H1 (cell line): ENCODE measurements at regions not wholly inside any gene's neighbourhood (a gene's known extent, or its start where the extent isn't known, plus 50 kb on each side); places are given as distances from the start of the nearest gene placed in this dataset.

ENCODE experiments used
- CTCF ChIA-PET: fragments of 300-600 bp; sonication (Branson Sonifier 250); formaldehyde crosslinking; loops from one replicate; lab custom pipeline; 2021; ENCODE audit not compliant: partially characterized antibody; lab: Charles Lee
- POLR2A ChIA-PET: fragments of 300-600 bp; sonication (Branson Sonifier 250); formaldehyde crosslinking; loops from one replicate; lab custom pipeline; 2021; ENCODE audit warnings: inconsistent platforms; ENCODE audit not compliant: partially characterized antibody; lab: Charles Lee
- DNase-seq, 2 experiments: peaks; one replicate each; pipeline versions ENCODE4 v3.0.0 to v3.0.0-alpha.2; 2010 to 2022; ENCODE audit warnings: low spot score in 2 of 2, low read depth in 1 of 2, mixed read lengths in 1 of 2
- FAIRE-seq: peaks from 2 replicates; lab custom pipeline; 2011; peaks lifted over from hg19 to GRCh38; lab: Jason Lieb, UNC
- H2AFZ ChIP-seq: 2 replicates; pipeline ENCODE4 v1.8.1; 2012; ENCODE audit warnings: low read length, inconsistent platforms
- H2AK5ac ChIP-seq: 2 replicates; pipeline ENCODE4 v1.6.1; 2013; ENCODE audit warnings: low read depth, low read length
- H2BK120ac ChIP-seq: replicated peaks from 2 replicates; pipeline ENCODE3; 2013; ENCODE audit warnings: low read depth, low read length, inconsistent platforms
- H2BK12ac ChIP-seq: 2 replicates; pipeline ENCODE4 v1.6.1; 2013; ENCODE audit warnings: low read depth, low read length
- H2BK15ac ChIP-seq: 2 replicates; pipeline ENCODE4 v1.6.1; 2013; ENCODE audit warnings: low read length
- H2BK20ac ChIP-seq: 2 replicates; pipeline ENCODE4 v1.6.1; 2013; ENCODE audit warnings: low read length
- H2BK5ac ChIP-seq: 2 replicates; pipeline ENCODE4 v1.6.1; 2013; ENCODE audit warnings: low read depth, low read length
- H3K14ac ChIP-seq: 2 replicates; pipeline ENCODE4 v1.6.1; 2013; ENCODE audit warnings: inconsistent platforms; ENCODE audit not compliant: insufficient read length
- H3K18ac ChIP-seq: 2 replicates; pipeline ENCODE4 v1.6.1; 2013; ENCODE audit warnings: low read length; ENCODE audit errors: extremely low read depth
- H3K23ac ChIP-seq: 2 replicates; pipeline ENCODE4 v1.6.1; 2013; ENCODE audit warnings: inconsistent platforms; ENCODE audit not compliant: insufficient read length
- H3K23me2 ChIP-seq: 2 replicates; pipeline ENCODE4 v1.6.1; 2013; ENCODE audit warnings: low read depth, low read length
- H3K27ac ChIP-seq: 2 replicates; pipeline ENCODE4 v1.6.1; 2011; ENCODE audit warnings: low read depth, low read length, inconsistent platforms
- H3K27me3 ChIP-seq, 4 experiments: replicated peaks in 1 of 4; 1 replicate in 1 of 4; 2 replicates in 3 of 4; pipeline versions ENCODE4 v1.6.1 to v1.8.1; 2011 to 2013; ENCODE audit warnings: low read length in 3 of 4, mild to moderate bottlenecking in 3 of 4, inconsistent platforms in 2 of 4, mixed read lengths in 2 of 4, moderate library complexity in 1 of 4; ENCODE audit not compliant: control insufficient read depth in 3 of 4, insufficient read depth in 3 of 4; ENCODE audit errors: extremely low read depth in 1 of 4
- H3K36me3 ChIP-seq, 4 experiments: 2 replicates each; pipeline versions ENCODE4 v1.6.1 to v1.8.1; 2011 to 2013; ENCODE audit warnings: mild to moderate bottlenecking in 4 of 4, low read length in 3 of 4, moderate library complexity in 2 of 4, control low read depth in 1 of 4, inconsistent platforms in 1 of 4; ENCODE audit not compliant: insufficient read depth in 4 of 4, control insufficient read depth in 2 of 4
- H3K4ac ChIP-seq: replicated peaks from 2 replicates; pipeline ENCODE3; 2013; ENCODE audit warnings: low read length, low read depth, mixed read lengths, inconsistent platforms; ENCODE audit not compliant: insufficient read length
- H3K4me1 ChIP-seq, 4 experiments: replicated peaks in 1 of 4; 1 replicate in 1 of 4; 2 replicates in 3 of 4; pipeline versions ENCODE4 v1.6.1 to v1.8.1; 2011 to 2013; ENCODE audit warnings: low read length in 3 of 4, inconsistent platforms in 2 of 4, mixed read lengths in 1 of 4; ENCODE audit not compliant: insufficient read depth in 4 of 4, control insufficient read depth in 3 of 4
- H3K4me2 ChIP-seq, 2 experiments: 2 replicates each; pipeline versions ENCODE4 v1.6.1 to v1.8.1; 2011 to 2013; ENCODE audit warnings: low read depth in 2 of 2, low read length in 2 of 2, control low read depth in 1 of 2, inconsistent platforms in 1 of 2, mild to moderate bottlenecking in 1 of 2; ENCODE audit not compliant: insufficient read depth in 1 of 2
- H3K4me3 ChIP-seq, 4 experiments: fragments of 200-600, 300-600 bp in 1 of 4; sonication (generic), shearing (Covaris generic), sonication (Bioruptor Twin) in 1 of 4; 2 replicates each; pipeline versions ENCODE4 v1.5.1 to v1.8.1; 2011 to 2016; ENCODE audit warnings: low read length in 4 of 4, low read depth in 3 of 4, control low read depth in 2 of 4, inconsistent platforms in 2 of 4, mild to moderate bottlenecking in 2 of 4, mixed read lengths in 1 of 4, moderate library complexity in 1 of 4; ENCODE audit not compliant: insufficient read depth in 2 of 4; ENCODE audit errors: extremely low read depth in 1 of 4
- H3K56ac ChIP-seq: replicated peaks from 2 replicates; pipeline ENCODE3; 2013; ENCODE audit warnings: low read depth, mild to moderate bottlenecking, mixed read lengths, low read length, inconsistent platforms; ENCODE audit not compliant: insufficient read length
- H3K79me1 ChIP-seq: 2 replicates; pipeline ENCODE4 v1.6.1; 2013; ENCODE audit warnings: low read depth, low read length, control low read depth
- H3K79me2 ChIP-seq, 2 experiments: 2 replicates each; pipeline versions ENCODE4 v1.6.1 to v1.8.1; 2012 to 2013; ENCODE audit warnings: low read length in 2 of 2, mild to moderate bottlenecking in 2 of 2, inconsistent platforms in 1 of 2; ENCODE audit not compliant: insufficient read depth in 2 of 2, control insufficient read depth in 1 of 2
- H3K9ac ChIP-seq, 4 experiments: replicated peaks in 1 of 4; 1 replicate in 1 of 4; 2 replicates in 3 of 4; pipeline versions ENCODE4 v1.6.1 to v1.8.1; 2011 to 2013; ENCODE audit warnings: low read depth in 3 of 4, low read length in 3 of 4, control low read depth in 2 of 4, mild to moderate bottlenecking in 2 of 4, moderate library complexity in 2 of 4, inconsistent platforms in 1 of 4; ENCODE audit errors: extremely low read depth in 1 of 4
- H3K9me3 ChIP-seq, 2 experiments: 2 replicates each; pipeline versions ENCODE4 v1.6.1 to v1.8.1; 2012 to 2013; ENCODE audit warnings: mild to moderate bottlenecking in 2 of 2, moderate library complexity in 2 of 2, control low read depth in 1 of 2, inconsistent platforms in 1 of 2, low read depth in 1 of 2, low read length in 1 of 2, mixed read lengths in 1 of 2; ENCODE audit not compliant: insufficient read depth in 2 of 2
- H4K20me1 ChIP-seq, 2 experiments: replicated peaks in 1 of 2; 2 replicates each; pipeline versions ENCODE3 to v1.8.1; 2011 to 2013; ENCODE audit warnings: inconsistent platforms in 2 of 2, low read length in 2 of 2, mild to moderate bottlenecking in 1 of 2; ENCODE audit not compliant: insufficient read depth in 2 of 2, control insufficient read depth in 1 of 2
- H4K5ac ChIP-seq: 2 replicates; pipeline ENCODE4 v1.6.1; 2013; ENCODE audit warnings: low read length, low read depth, mixed read lengths, inconsistent platforms; ENCODE audit not compliant: insufficient read length
- H4K8ac ChIP-seq: 2 replicates; pipeline ENCODE4 v1.8.0; 2013; ENCODE audit warnings: mild to moderate bottlenecking, moderate library complexity, low read length, inconsistent platforms; ENCODE audit not compliant: insufficient read depth; ENCODE audit errors: extremely low read depth
- H4K91ac ChIP-seq: replicated peaks from 2 replicates; pipeline ENCODE3; 2013; ENCODE audit warnings: low read length, mixed read lengths, inconsistent platforms; ENCODE audit not compliant: insufficient read length
- ATF2 ChIP-seq: IDR thresholded peaks from 2 replicates; pipeline ENCODE4 v1.6.1; 2012; ENCODE audit warnings: low read length, inconsistent platforms
- ATF3 ChIP-seq: IDR thresholded peaks from 2 replicates; pipeline ENCODE4 v1.6.1; 2011; ENCODE audit warnings: low read depth, mild to moderate bottlenecking, low read length; ENCODE audit not compliant: insufficient read depth
- CBX5 ChIP-seq: fragments of 300-800, 300-1000 bp; sonication (generic); IDR thresholded peaks from 2 replicates; pipeline ENCODE4 v1.7.1; 2016; ENCODE audit warnings: antibody characterized with exemption, low read length, low read depth
- CBX8 ChIP-seq: fragments of 300-800, 300-1000 bp; sonication (generic); IDR thresholded peaks from 2 replicates; pipeline ENCODE4 v1.7.1; 2016; ENCODE audit warnings: low read depth, low read length, borderline replicate concordance
- KDM5A ChIP-seq: fragments of 200-600 bp; IDR thresholded peaks from 2 replicates; pipeline ENCODE4 v1.7.1; 2012; ENCODE audit warnings: mild to moderate bottlenecking, low read length, inconsistent platforms, mixed read lengths
- POU5F1 ChIP-seq: IDR thresholded peaks from 2 replicates; pipeline ENCODE4 v1.6.1; 2011; ENCODE audit warnings: low read depth, mild to moderate bottlenecking, low read length, moderate library complexity
- SIN3A ChIP-seq, 2 experiments: IDR thresholded peaks in 1 of 2; conservative IDR thresholded peaks in 1 of 2; 2 replicates each; pipeline ENCODE4 v1.6.1; 2011 to 2012; ENCODE audit warnings: low read length in 2 of 2, improper control_type of control experiment in 1 of 2, low read depth in 1 of 2, mild to moderate bottlenecking in 1 of 2
- TEAD4 ChIP-seq: IDR thresholded peaks from 2 replicates; pipeline ENCODE4 v1.6.1; 2012; ENCODE audit warnings: low read depth, low read length, inconsistent platforms, mixed read lengths
- WGBS, 2 experiments: shearing (Covaris generic) in 1 of 2; methylation state at CpG; one replicate each; pipeline versions ENCODE4 v1.1.6 to v1.1.7; 2013 to 2015; ENCODE audit warnings: low lambda C conversion rate in 2 of 2, mixed read lengths in 2 of 2, inconsistent platforms in 1 of 2, low coverage in 1 of 2, missing lambda C conversion rate in 1 of 2; ENCODE audit not compliant: insufficient replicate concordance in 2 of 2, insufficient coverage in 1 of 2, insufficient read length in 1 of 2; ENCODE audit errors: extremely low coverage in 1 of 2, missing lambda C conversion rate in 1 of 2; 5-methylcytosine and 5-hydroxymethylcytosine counted together

- Histone ChIP-seq H3K4ac (no peak overlapping the region), H3K79me2 (no peaks in the 10 kb centered on the region), H4K8ac (no peak overlapping the region), H3K27ac (no peak overlapping the region), H3K4me1 (peaks cover 0 to 6% (median 4%) of the 10 kb centered on the region in 4 experiments; a peak in 4 of 7 replicates), H2BK5ac (no peak overlapping the region), H3K9ac (no peak overlapping the region), H3K23me2 (peaks cover 4% of the 10 kb centered on the region; the same call in 1 of the 2 replicates), H3K56ac (no peak overlapping the region), H3K23ac (no peak overlapping the region), H3K27me3 (peaks cover 0 to 4% (median 2%) of the 10 kb centered on the region in 4 experiments; a peak in 3 of 7 replicates), H2BK20ac (no peak overlapping the region), H2BK12ac (no peak overlapping the region), H3K14ac (no peak overlapping the region), H3K4me2 (no peak overlapping the region), H2BK15ac (no peak overlapping the region), H2AFZ (no peak overlapping the region), H4K5ac (no peak overlapping the region), H3K4me3 (no peak overlapping the region), H2AK5ac (no peak overlapping the region), H4K20me1 (no peaks in the 10 kb centered on the region), H3K18ac (no peak overlapping the region), H3K9me3 (no peaks in the 10 kb centered on the region), H2BK120ac (no peak overlapping the region), H3K36me3 (no peaks in the 10 kb centered on the region; a peak in 1 of 8 replicates), H3K79me1 (no peaks in the 10 kb centered on the region), H4K91ac (no peak overlapping the region)
- ChIA-PET POLR2A (no interaction called here), CTCF (interaction anchor here (0.7 to 2.1 kb wide), 9 partner anchors 14 to 600 kb away, joined by 3 to 14 read pairs (median 3); no protein-coding TSS in a partner anchor)
- FAIRE-seq (no peak), DNase-seq (no peak)
- 94% methylated on average over 15 of the region's 22 CpGs; no CpG with 5 or more reads in 1 of the 2 experiments for WGBS, 2 experiments
- no peak for TF ChIP-seq CBX5
- no peak for TF ChIP-seq CBX8
- TF ChIP-seq ATF2, result no peak
- no peak for TF ChIP-seq POU5F1
- no peak for TF ChIP-seq TEAD4
- no peak for TF ChIP-seq SIN3A (conservative IDR thresholded peaks at IDR 0.05 in 1 of 2, IDR thresholded peaks at IDR 0.05 in 1 of 2; ENCODE audit: low read depth in 1 of 2, low read length in 2 of 2)
- no peak for TF ChIP-seq KDM5A
- TF ChIP-seq ATF3, result no peak
These were observed 193.5 kb downstream of the BRD1 start for GRCh38 chr22:49634006-49634772.
